Memory B cell (primary cell): ENCODE measurements at regions not wholly inside any gene's neighbourhood (a gene's known extent, or its start where the extent isn't known, plus 50 kb on each side); places are given as distances from the start of the nearest gene placed in this dataset.
"Not testable (repeated sequence)": the region's sequence is repeated elsewhere in the genome, so short reads cannot be mapped to it uniquely, and the experiment has no call there.

Experiments used
- ATAC-seq: fragments of 150-1000 bp; cut with Tn5 transposase; 2 replicates; pipeline ENCODE4 v1.10.0; 2021; ENCODE audit warnings: low read depth, mild to moderate bottlenecking, moderate library complexity
- DNase-seq, 2 donors: peaks; one replicate each; pipeline ENCODE4 v3.0.0; 2022; ENCODE audit warnings: low spot score in 2 of 2
- H3K27ac Mint-ChIP-seq: one replicate; pipeline ENCODE4 v1.8.0; 2022; ENCODE audit warnings: mild to moderate bottlenecking, moderate library complexity, mixed read lengths
- H3K27me3 Mint-ChIP-seq: one replicate; pipeline ENCODE4 v1.8.0; 2022; ENCODE audit warnings: mixed read lengths
- H3K36me3 Mint-ChIP-seq: one replicate; pipeline ENCODE4 v1.8.0; 2022; ENCODE audit warnings: mild to moderate bottlenecking, mixed read lengths
- H3K4me1 Mint-ChIP-seq: one replicate; pipeline ENCODE4 v1.8.0; 2022; ENCODE audit warnings: mixed read lengths
- H3K4me3 Mint-ChIP-seq: one replicate; pipeline ENCODE4 v1.8.0; 2022; ENCODE audit warnings: mild to moderate bottlenecking, moderate library complexity, mixed read lengths
- H3K9me3 Mint-ChIP-seq: one replicate; pipeline ENCODE4 v1.8.0; 2022; ENCODE audit warnings: mixed read lengths

- not testable (repeated sequence) for DNase-seq, H3K4me3 Mint-ChIP-seq, H3K27me3 Mint-ChIP-seq, H3K27ac Mint-ChIP-seq, H3K4me1 Mint-ChIP-seq, ATAC-seq
- H3K9me3 Mint-ChIP-seq = peaks cover 11% of the 10 kb centered on the region
- H3K36me3 Mint-ChIP-seq = peaks cover 12% of the 10 kb centered on the region
Measured at GRCh38 chr1:86633306-86633838, 71.0 kb upstream of the SH3GLB1 start.

- Mint-ChIP-seq H3K4me3 (no peak overlapping the region), H3K36me3 (peaks cover 12% of the 10 kb centered on the region), H3K27me3 (no peaks in the 10 kb centered on the region), H3K27ac (no peak overlapping the region), H3K9me3 (peaks cover 11% of the 10 kb centered on the region), H3K4me1 (no peaks in the 10 kb centered on the region)
- ATAC-seq (no peak), DNase-seq (no peak)
Measured at GRCh38 chr1:86633921-86634320, 70.5 kb upstream of the SH3GLB1 start.

GRCh38 chr1:86636898-86637297 lies 67.5 kb upstream of the SH3GLB1 start:
- ATAC-seq = no peak
- Mint-ChIP-seq H3K4me3 (no peak overlapping the region), H3K27me3 (no peaks in the 10 kb centered on the region), H3K36me3 (peaks cover 5% of the 10 kb centered on the region), H3K4me1 (peaks cover 2% of the 10 kb centered on the region), H3K27ac (no peak overlapping the region), H3K9me3 (peaks cover 1% of the 10 kb centered on the region)
- DNase-seq = no peak

- Mint-ChIP-seq H3K27ac (no peak overlapping the region), H3K4me1 (peaks cover 3% of the 10 kb centered on the region), H3K36me3 (no peaks in the 10 kb centered on the region), H3K27me3 (no peaks in the 10 kb centered on the region), H3K4me3 (no peak overlapping the region), H3K9me3 (no peaks in the 10 kb centered on the region)
- no peak for DNase-seq
- ATAC-seq = no peak
Measured at GRCh38 chr1:86640161-86640670, 64.2 kb upstream of the SH3GLB1 start.

- DNase-seq (no peak), ATAC-seq (peak; percentile 38)
- Mint-ChIP-seq H3K4me1 (peaks cover 5% of the 10 kb centered on the region), H3K27ac (no peak overlapping the region), H3K4me3 (no peak overlapping the region), H3K9me3 (no peaks in the 10 kb centered on the region), H3K27me3 (no peaks in the 10 kb centered on the region), H3K36me3 (no peaks in the 10 kb centered on the region)
Measured at GRCh38 chr1:86641318-86641717, 63.1 kb upstream of the SH3GLB1 start.

- not testable (repeated sequence) for ATAC-seq, H3K9me3 Mint-ChIP-seq, H3K27me3 Mint-ChIP-seq, H3K4me1 Mint-ChIP-seq, H3K27ac Mint-ChIP-seq, H3K4me3 Mint-ChIP-seq, DNase-seq, H3K36me3 Mint-ChIP-seq
Measured at GRCh38 chr1:86644655-86645054, 59.7 kb upstream of the SH3GLB1 start.

- Mint-ChIP-seq H3K9me3 (no peaks in the 10 kb centered on the region), H3K27ac (no peak overlapping the region), H3K4me1 (peaks cover 8% of the 10 kb centered on the region), H3K27me3 (no peaks in the 10 kb centered on the region), H3K4me3 (no peak overlapping the region), H3K36me3 (no peaks in the 10 kb centered on the region)
- ATAC-seq = peak; percentile 41
- no peak for DNase-seq
Measured at GRCh38 chr1:86645851-86646250, 58.5 kb upstream of the SH3GLB1 start.

- Mint-ChIP-seq H3K4me1 (peaks cover 7% of the 10 kb centered on the region), H3K27ac (no peak overlapping the region), H3K9me3 (no peaks in the 10 kb centered on the region), H3K36me3 (no peaks in the 10 kb centered on the region), H3K27me3 (no peaks in the 10 kb centered on the region), H3K4me3 (no peak overlapping the region)
- DNase-seq (no peak), ATAC-seq (no peak)
Measured at GRCh38 chr1:86646256-86646655, 58.1 kb upstream of the SH3GLB1 start.

- ATAC-seq = peak; percentile 27
- no peak overlapping the region for H3K27ac Mint-ChIP-seq
- H3K4me3 Mint-ChIP-seq = no peak overlapping the region
Measured at GRCh38 chr1:86648255-86648654, 56.1 kb upstream of the SH3GLB1 start.

GRCh38 chr1:86649618-86650017 lies 54.8 kb upstream of the SH3GLB1 start:
- Mint-ChIP-seq H3K27ac (peak overlapping the region; percentile 40), H3K4me1 (peaks cover 6% of the 10 kb centered on the region), H3K9me3 (no peaks in the 10 kb centered on the region), H3K4me3 (no peak overlapping the region), H3K27me3 (no peaks in the 10 kb centered on the region), H3K36me3 (no peaks in the 10 kb centered on the region)
- DNase-seq (no peak), ATAC-seq (no peak)

More at GRCh38 chr1:86648255-86648654, 56.1 kb upstream of the SH3GLB1 start:
- Mint-ChIP-seq H3K9me3 (no peaks in the 10 kb centered on the region), H3K4me1 (peaks cover 6% of the 10 kb centered on the region), H3K36me3 (no peaks in the 10 kb centered on the region), H3K27me3 (no peaks in the 10 kb centered on the region)
- no peak for DNase-seq

GRCh38 chr1:86650065-86650464 lies 54.3 kb upstream of the SH3GLB1 start:
- DNase-seq (no peak), ATAC-seq (no peak)
- H3K27ac Mint-ChIP-seq = no peak overlapping the region
- no peaks in the 10 kb centered on the region for H3K9me3 Mint-ChIP-seq
- H3K36me3 Mint-ChIP-seq = no peaks in the 10 kb centered on the region
- H3K4me3 Mint-ChIP-seq = no peak overlapping the region
- peaks cover 6% of the 10 kb centered on the region for H3K4me1 Mint-ChIP-seq
- H3K27me3 Mint-ChIP-seq = no peaks in the 10 kb centered on the region
